Neuronal stem cell (in vitro differentiated cells): ENCODE measurements at regions not wholly inside any gene's neighbourhood (a gene's known extent, or its start where the extent isn't known, plus 50 kb on each side); places are given as distances from the start of the nearest gene placed in this dataset.

Experiments used
- DNase-seq: peaks from one replicate; pipeline ENCODE4 v3.0.0-alpha.2; 2013; ENCODE audit warnings: low spot score
- H2AFZ ChIP-seq: one replicate; pipeline ENCODE4 v1.6.1; 2013; ENCODE audit warnings: mild to moderate bottlenecking, low read length, inconsistent platforms
- H2AK5ac ChIP-seq: 2 replicates; pipeline ENCODE4 v1.6.1; 2013; ENCODE audit warnings: low read depth, mild to moderate bottlenecking, inconsistent platforms, low read length, moderate library complexity, mixed read lengths
- H2BK120ac ChIP-seq: 2 replicates; pipeline ENCODE4 v1.6.1; 2013; ENCODE audit warnings: low read depth, mild to moderate bottlenecking, inconsistent platforms, low read length, moderate library complexity, mixed read lengths
- H2BK12ac ChIP-seq: one replicate; pipeline ENCODE4 v1.6.1; 2013; ENCODE audit warnings: low read length, inconsistent platforms
- H2BK15ac ChIP-seq: 2 replicates; pipeline ENCODE4 v1.6.1; 2013; ENCODE audit warnings: mild to moderate bottlenecking, low read length, inconsistent platforms, mixed read lengths
- H2BK5ac ChIP-seq: one replicate; pipeline ENCODE4 v1.6.1; 2013; ENCODE audit warnings: inconsistent platforms, mild to moderate bottlenecking, low read length, moderate library complexity
- H3K14ac ChIP-seq: one replicate; pipeline ENCODE4 v1.6.1; 2013; ENCODE audit warnings: low read length, inconsistent platforms
- H3K18ac ChIP-seq: 2 replicates; pipeline ENCODE4 v1.6.1; 2013; ENCODE audit warnings: low read length, inconsistent platforms
- H3K23ac ChIP-seq: 2 replicates; pipeline ENCODE4 v1.6.1; 2013; ENCODE audit warnings: low read depth, mild to moderate bottlenecking, mixed read lengths, low read length, inconsistent platforms; ENCODE audit not compliant: poor library complexity
- H3K27ac ChIP-seq: replicated peaks from 3 replicates; pipeline ENCODE4 v1.5.1; 2013; ENCODE audit warnings: low read length, inconsistent platforms
- H3K27me3 ChIP-seq, 3 experiments: 2 replicates each; pipeline ENCODE4 v1.6.1; 2013; ENCODE audit warnings: low read length in 3 of 3, mild to moderate bottlenecking in 2 of 3, inconsistent platforms in 1 of 3, low read depth in 1 of 3, mixed read lengths in 1 of 3, moderate library complexity in 1 of 3; ENCODE audit not compliant: control insufficient read depth in 3 of 3, insufficient read depth in 3 of 3
- H3K36me3 ChIP-seq, 2 donors: replicated peaks in 1 of 2; 2 replicates each; pipeline ENCODE4 v1.6.1; 2013; ENCODE audit warnings: low read length in 2 of 2; ENCODE audit not compliant: control insufficient read depth in 2 of 2, insufficient read depth in 2 of 2
- H3K4ac ChIP-seq: 2 replicates; pipeline ENCODE4 v1.6.1; 2013; ENCODE audit warnings: inconsistent platforms, mild to moderate bottlenecking, low read length, moderate library complexity
- H3K4me1 ChIP-seq, 2 donors: 1 replicate in 1 of 2; 2 replicates in 1 of 2; pipeline ENCODE4 v1.6.1; 2013; ENCODE audit warnings: low read length in 2 of 2, low read depth in 1 of 2; ENCODE audit not compliant: control insufficient read depth in 2 of 2, insufficient read depth in 1 of 2
- H3K4me2 ChIP-seq: one replicate; pipeline ENCODE4 v1.6.1; 2013; ENCODE audit warnings: mild to moderate bottlenecking, low read length, inconsistent platforms; ENCODE audit not compliant: insufficient read depth, poor library complexity, severe bottlenecking
- H3K4me3 ChIP-seq, 2 donors: 2 replicates each; pipeline ENCODE4 v1.5.1; 2013; ENCODE audit warnings: low read length in 2 of 2, mild to moderate bottlenecking in 2 of 2, inconsistent platforms in 1 of 2, moderate library complexity in 1 of 2
- H3K79me1 ChIP-seq: one replicate; pipeline ENCODE4 v1.6.1; 2013; ENCODE audit warnings: low read depth, mild to moderate bottlenecking, inconsistent platforms, low read length, moderate library complexity
- H3K9ac ChIP-seq: one replicate; pipeline ENCODE4 v1.6.1; 2013; ENCODE audit warnings: mild to moderate bottlenecking, low read depth, low read length, inconsistent platforms; ENCODE audit not compliant: poor library complexity
- H3K9me3 ChIP-seq, 2 donors: replicated peaks in 1 of 2; 2 replicates each; pipeline versions ENCODE3 to v1.6.1; 2013; ENCODE audit warnings: low read length in 2 of 2, mild to moderate bottlenecking in 2 of 2, inconsistent platforms in 1 of 2, low read depth in 1 of 2, mixed read lengths in 1 of 2, moderate library complexity in 1 of 2; ENCODE audit not compliant: control insufficient read depth in 2 of 2, insufficient read depth in 1 of 2
- H4K8ac ChIP-seq: one replicate; pipeline ENCODE4 v1.6.1; 2013; ENCODE audit warnings: low read depth, mild to moderate bottlenecking, inconsistent platforms, low read length, moderate library complexity
- H4K91ac ChIP-seq: one replicate; pipeline ENCODE4 v1.6.1; 2013; ENCODE audit warnings: low read length, low read depth, mild to moderate bottlenecking, inconsistent platforms; ENCODE audit not compliant: poor library complexity
- WGBS, 2 donors: extraction: QIAGEN DNeasy Blood & Tissue Kit; methylation state at CpG; one replicate each; pipeline ENCODE4 v1.1.7; 2013; ENCODE audit warnings: missing lambda C conversion rate in 2 of 2, mixed read lengths in 1 of 2; ENCODE audit not compliant: insufficient read length in 2 of 2, insufficient replicate concordance in 1 of 2; ENCODE audit errors: extremely low coverage in 2 of 2; 5-methylcytosine and 5-hydroxymethylcytosine counted together

DNA sequence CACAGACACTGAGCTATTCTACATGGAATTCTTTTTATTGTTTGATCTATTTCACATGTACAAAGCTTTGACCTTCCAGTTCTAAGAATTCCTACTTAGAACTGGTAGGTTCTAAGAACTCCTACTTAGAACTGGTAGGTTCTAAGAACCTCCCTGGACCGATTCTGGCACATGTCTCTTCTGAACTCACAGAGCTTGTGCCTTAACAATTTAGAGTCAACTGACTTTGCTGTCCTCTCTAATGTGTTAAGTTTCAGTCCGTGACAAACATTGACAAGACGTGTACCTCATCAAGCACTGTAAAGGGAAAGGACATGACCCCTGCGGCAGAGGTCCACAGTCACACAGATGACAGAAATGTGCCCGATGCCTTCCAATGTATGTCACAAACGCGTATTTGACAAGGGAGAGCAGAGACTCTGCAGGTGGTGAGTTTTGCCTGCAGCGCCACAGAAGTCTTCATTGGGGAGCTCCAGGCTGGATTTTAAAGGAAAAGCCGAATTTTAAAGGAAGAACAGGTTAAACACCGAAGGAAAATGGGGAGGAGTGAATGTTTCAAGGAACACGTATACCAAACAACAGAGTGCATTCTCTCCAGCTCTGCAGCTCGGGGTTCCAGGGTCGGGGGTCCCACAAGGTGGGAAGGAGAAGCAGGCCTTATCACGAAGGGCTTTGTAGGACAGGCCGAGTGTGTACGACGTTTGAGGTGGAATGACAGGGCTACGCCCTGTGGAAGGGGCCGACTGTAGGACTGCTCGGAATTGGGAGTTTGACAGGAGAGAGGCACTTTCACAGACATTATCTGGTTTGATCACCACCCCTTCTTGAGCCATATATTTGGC lies 161.1 kb upstream of the KLF14 start:
- Histone ChIP-seq H3K27ac (no peak overlapping the region), H2BK12ac (no peak overlapping the region), H4K91ac (no peak overlapping the region), H2BK120ac (no peak overlapping the region), H4K8ac (no peak overlapping the region), H3K14ac (no peak overlapping the region), H2BK15ac (no peak overlapping the region), H2BK5ac (no peak overlapping the region), H2AFZ (no peak overlapping the region), H3K4ac (no peak overlapping the region), H3K9ac (no peak overlapping the region), H2AK5ac (no peak overlapping the region), H3K9me3 (peaks cover 2 to 19% of the 10 kb centered on the region in 2 donors), H3K4me3 (no peak overlapping the region), H3K27me3 (no peaks in the 10 kb centered on the region), H3K79me1 (no peaks in the 10 kb centered on the region), H3K36me3 (no peaks in the 10 kb centered on the region), H3K23ac (no peak overlapping the region), H3K4me1 (peaks cover 6% of the 10 kb centered on the region in 2 donors), H3K18ac (peak overlapping the region; percentile 11), H3K4me2 (no peak overlapping the region)
- no CpG with 5 or more reads among the region's 20 CpGs for WGBS, 2 donors
- DNase-seq: no peak

DNA sequence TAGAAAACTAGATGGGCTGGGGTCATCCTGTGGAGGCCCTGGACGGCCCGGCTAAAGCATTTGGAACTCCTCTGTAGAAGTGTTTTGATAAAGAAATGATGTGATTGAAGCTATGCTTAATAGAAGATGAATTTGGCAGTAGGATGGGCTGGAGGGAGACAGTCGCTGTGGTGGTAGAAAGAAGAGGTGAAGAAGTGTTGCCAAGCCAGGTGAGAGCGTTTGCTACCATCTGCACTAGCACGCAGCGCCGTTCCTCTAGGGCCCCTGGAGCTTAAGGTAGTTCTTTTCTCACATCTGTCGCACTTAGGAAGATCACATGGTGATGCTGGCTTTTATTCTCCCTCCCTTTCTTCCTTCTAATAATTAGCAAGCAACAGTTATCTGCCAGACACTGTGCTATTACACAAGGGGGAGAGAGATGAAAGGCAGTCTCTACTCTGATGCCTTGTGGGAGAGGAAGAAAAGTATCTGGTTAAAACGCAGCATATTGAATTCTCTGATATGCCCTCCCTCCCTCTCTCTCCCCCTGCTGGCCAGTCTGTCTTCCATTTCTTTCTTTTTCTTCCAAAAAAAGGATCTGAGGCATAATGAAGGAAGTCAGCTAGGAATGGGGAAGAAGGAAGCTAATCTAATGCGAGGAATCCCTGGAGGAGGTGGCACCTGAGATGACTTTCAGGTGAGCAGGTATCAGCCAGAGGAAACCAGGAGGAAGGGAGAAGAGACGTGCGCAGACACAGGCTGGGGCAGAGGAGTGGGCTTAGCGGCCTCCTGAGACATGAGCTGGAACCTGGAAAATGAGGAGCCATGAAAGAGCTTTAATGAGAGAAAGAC lies 162.3 kb upstream of the KLF14 start:
- H3K14ac ChIP-seq: no peak overlapping the region
- no peak overlapping the region for H2BK15ac ChIP-seq
- no peaks in the 10 kb centered on the region for H3K27me3 ChIP-seq
- no peak overlapping the region for H4K91ac ChIP-seq
- H3K9me3 ChIP-seq: peaks cover 2 to 19% of the 10 kb centered on the region in 2 donors
- H2AFZ ChIP-seq: no peak overlapping the region
- no peak overlapping the region for H2BK5ac ChIP-seq
- no peak overlapping the region for H3K27ac ChIP-seq
- H2BK120ac ChIP-seq: no peak overlapping the region
- WGBS, 2 donors: no CpG with 5 or more reads among the region's 13 CpGs
- H3K4ac ChIP-seq: no peak overlapping the region
- H2BK12ac ChIP-seq: no peak overlapping the region
- H2AK5ac ChIP-seq: no peak overlapping the region
- H3K18ac ChIP-seq: no peak overlapping the region
- no peak overlapping the region for H3K9ac ChIP-seq
- no peak overlapping the region for H4K8ac ChIP-seq
- DNase-seq: no peak
- H3K4me1 ChIP-seq: peaks cover 6 to 11% of the 10 kb centered on the region in 2 donors
- no peak overlapping the region for H3K4me2 ChIP-seq
- no peak overlapping the region for H3K4me3 ChIP-seq
- no peaks in the 10 kb centered on the region for H3K36me3 ChIP-seq
- no peaks in the 10 kb centered on the region for H3K79me1 ChIP-seq
- no peak overlapping the region for H3K23ac ChIP-seq

DNA sequence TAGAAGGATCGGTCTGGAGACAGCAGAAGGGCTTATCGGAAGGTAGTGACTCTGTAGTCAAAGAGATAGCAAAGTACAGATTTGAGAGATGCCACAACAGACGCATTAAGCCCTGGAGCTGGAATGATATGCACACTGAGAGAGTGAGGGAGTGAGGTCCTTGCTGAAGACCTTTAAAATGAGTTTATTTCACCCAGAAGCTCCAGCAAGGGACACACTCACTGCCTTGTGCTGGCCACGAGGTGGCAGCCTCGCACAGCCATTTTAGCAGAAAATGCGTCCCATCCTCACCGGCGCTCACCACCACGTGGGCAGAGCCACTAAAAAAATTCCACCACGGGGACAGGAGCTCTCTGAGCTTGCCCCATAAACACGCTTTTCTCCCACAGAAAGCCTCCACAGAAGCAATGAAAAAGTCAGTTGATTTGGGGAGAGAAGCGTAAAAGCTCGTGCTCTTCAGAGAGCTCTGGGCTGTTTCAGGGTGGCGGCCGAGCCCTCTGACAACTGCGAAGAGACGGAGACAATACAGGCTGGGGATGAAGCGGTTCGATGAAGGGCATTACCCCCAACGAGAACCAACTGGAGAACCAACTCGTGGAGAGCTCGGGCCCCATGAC lies 163.0 kb upstream of the KLF14 start:
- no peaks in the 10 kb centered on the region for H3K36me3 ChIP-seq
- no peak overlapping the region for H2BK5ac ChIP-seq
- no peaks in the 10 kb centered on the region for H3K79me1 ChIP-seq
- H2BK12ac ChIP-seq: no peak overlapping the region
- H3K27ac ChIP-seq: no peak overlapping the region
- peak overlapping the region; percentile 53 for H2BK120ac ChIP-seq
- peaks cover 6 to 16% of the 10 kb centered on the region in 2 donors for H3K4me1 ChIP-seq
- WGBS, 2 donors: no CpG with 5 or more reads among the region's 22 CpGs
- peak overlapping the region; percentile 5 for H3K23ac ChIP-seq
- H3K4me2 ChIP-seq: no peak overlapping the region
- peak overlapping the region; percentile 53 for H2AFZ ChIP-seq
- no peak overlapping the region for H3K14ac ChIP-seq
- H4K8ac ChIP-seq: no peak overlapping the region
- H3K9ac ChIP-seq: no peak overlapping the region
- H3K9me3 ChIP-seq: peaks cover 2 to 19% of the 10 kb centered on the region in 2 donors
- peak overlapping the region; percentile 20 for H2BK15ac ChIP-seq
- peak overlapping the region; percentile 0 for H3K18ac ChIP-seq
- no peak overlapping the region for H3K4me3 ChIP-seq
- no peak overlapping the region for H3K4ac ChIP-seq
- H2AK5ac ChIP-seq: peak overlapping the region; percentile 86
- H3K27me3 ChIP-seq: no peaks in the 10 kb centered on the region
- H4K91ac ChIP-seq: no peak overlapping the region
- peak; percentile 74 for DNase-seq
